Endothelial cell of umbilical vein (primary cell): ENCODE measurements at regions not wholly inside any gene's neighbourhood (a gene's known extent, or its start where the extent isn't known, plus 50 kb on each side); places are given as distances from the start of the nearest gene placed in this dataset.

Experiments
- BruUV-seq: library from RNA; stranded (reverse); fragments of 400-500 nt; replicated peaks from 2 replicates; lab custom pipeline; 2021; lab: Mats Ljungman, UMichigan
- CTCF ChIA-PET: fragments of 300-600, 350-600 bp; sonication (Branson Sonifier 250); formaldehyde crosslinking; loops from one replicate; lab custom pipeline; 2021; ENCODE audit warnings: antibody characterized with exemption, inconsistent platforms; lab: Charles Lee
- POLR2A ChIA-PET: fragments of 300-600, 350-600 bp; sonication (Branson Sonifier 250); formaldehyde crosslinking; loops from one replicate; lab custom pipeline; 2021; ENCODE audit warnings: antibody characterized with exemption, inconsistent platforms; lab: Charles Lee
- DNase-seq: peaks from one replicate; pipeline ENCODE4 v3.0.0-alpha.2; 2011; ENCODE audit warnings: low read depth, low spot score
- FAIRE-seq: peaks from 2 replicates; lab custom pipeline; 2011; peaks lifted over from hg19 to GRCh38; lab: Jason Lieb, UNC
- H2AFZ ChIP-seq: 2 replicates; pipeline ENCODE4 v1.6.0; 2012; ENCODE audit warnings: low read depth, low read length, control low read depth, inconsistent platforms
- H3K27ac ChIP-seq: 2 replicates; pipeline ENCODE4 v1.5.1; 2011; ENCODE audit warnings: low read depth, mild to moderate bottlenecking, control low read depth, low read length, moderate library complexity; ENCODE audit not compliant: insufficient read depth
- H3K27me3 ChIP-seq, 2 experiments: 2 replicates each; pipeline versions ENCODE4 v1.6.0 to v1.6.1; 2011; ENCODE audit warnings: low read length in 2 of 2, mixed read lengths in 1 of 2; ENCODE audit not compliant: control insufficient read depth in 2 of 2, insufficient read depth in 2 of 2
- H3K36me3 ChIP-seq, 2 experiments: 2 replicates in 1 of 2; 3 replicates in 1 of 2; pipeline ENCODE4 v1.5.1; 2011; ENCODE audit warnings: low read length in 2 of 2, mild to moderate bottlenecking in 1 of 2, moderate library complexity in 1 of 2; ENCODE audit not compliant: control insufficient read depth in 2 of 2, insufficient read depth in 2 of 2; ENCODE audit errors: extremely low read depth in 1 of 2
- H3K4me1 ChIP-seq: 3 replicates; pipeline ENCODE4 v1.5.1; 2011; ENCODE audit warnings: mild to moderate bottlenecking, low read length; ENCODE audit not compliant: control insufficient read depth, insufficient read depth; ENCODE audit errors: extremely low read depth
- H3K4me2 ChIP-seq: 2 replicates; pipeline ENCODE4 v1.6.1; 2011; ENCODE audit warnings: low read length, control low read depth, mixed read lengths; ENCODE audit not compliant: insufficient read depth
- H3K4me3 ChIP-seq, 3 experiments: fragments of 200-600 bp in 1 of 3; sonication (generic), shearing (Covaris generic) in 1 of 3; replicated peaks in 1 of 3; 2 replicates each; pipeline ENCODE4 v1.5.1; 2011 to 2016; ENCODE audit warnings: control low read depth in 3 of 3, low read length in 3 of 3, mild to moderate bottlenecking in 2 of 3, inconsistent platforms in 1 of 3, low read depth in 1 of 3, moderate library complexity in 1 of 3; ENCODE audit not compliant: insufficient read depth in 1 of 3
- H3K79me2 ChIP-seq: 2 replicates; pipeline ENCODE4 v1.6.0; 2012; ENCODE audit warnings: low read length, inconsistent platforms; ENCODE audit not compliant: control insufficient read depth, insufficient read depth
- H3K9ac ChIP-seq: replicated peaks from 2 replicates; pipeline ENCODE3; 2011; ENCODE audit warnings: low read length, control low read depth; ENCODE audit not compliant: insufficient read depth; ENCODE audit errors: extremely low read depth
- H3K9me1 ChIP-seq: replicated peaks from 3 replicates; pipeline ENCODE4 v1.6.0; 2011; ENCODE audit warnings: mild to moderate bottlenecking, low read length; ENCODE audit not compliant: control insufficient read depth, insufficient read depth; ENCODE audit errors: extremely low read depth
- H3K9me3 ChIP-seq: replicated peaks from 2 replicates; pipeline ENCODE4 v1.5.1; 2012; ENCODE audit warnings: low read length, inconsistent platforms; ENCODE audit not compliant: control insufficient read depth, insufficient read depth
- H4K20me1 ChIP-seq: replicated peaks from 2 replicates; pipeline ENCODE3; 2011; ENCODE audit warnings: mild to moderate bottlenecking, low read length; ENCODE audit not compliant: control insufficient read depth, insufficient read depth; ENCODE audit errors: extremely low read depth
- EZH2 ChIP-seq: IDR thresholded peaks from 2 replicates; pipeline ENCODE4 v1.6.1; 2012; ENCODE audit warnings: borderline replicate concordance, low read depth, mild to moderate bottlenecking, moderate library complexity, low read length, inconsistent platforms; ENCODE audit not compliant: severe bottlenecking
- FOS ChIP-seq: IDR thresholded peaks from 2 replicates; pipeline ENCODE4 v1.6.1; 2011; ENCODE audit warnings: mild to moderate bottlenecking, low read length, moderate library complexity, borderline replicate concordance; ENCODE audit not compliant: insufficient read depth
- GATA2 ChIP-seq: IDR thresholded peaks from 2 replicates; pipeline ENCODE4 v1.7.0; 2011; ENCODE audit warnings: low read depth, mild to moderate bottlenecking, moderate library complexity, mixed read lengths, low read length; ENCODE audit not compliant: insufficient read length, insufficient read depth
- JUN ChIP-seq: IDR thresholded peaks from 2 replicates; pipeline ENCODE4 v1.6.1; 2011; ENCODE audit warnings: borderline replicate concordance, low read depth; ENCODE audit not compliant: insufficient read length, insufficient read depth
- MYC ChIP-seq: IDR thresholded peaks from one replicate; pipeline ENCODE4 v1.6.1; 2011; ENCODE audit warnings: mild to moderate bottlenecking, low read depth, low read length
- POLR2A ChIP-seq: IDR thresholded peaks from 2 replicates; pipeline ENCODE4 v1.6.1; 2012; ENCODE audit warnings: low read depth, mild to moderate bottlenecking, control low read depth, low read length
- POLR2AphosphoS5 ChIP-seq: IDR thresholded peaks from 2 replicates; pipeline ENCODE4 v1.6.1; 2012; ENCODE audit warnings: low read depth, mild to moderate bottlenecking, control low read depth, low read length, moderate library complexity; ENCODE audit not compliant: insufficient read depth
- dilution Hi-C: fragments of 300-500 bp; cut with MboI; formaldehyde crosslinking; loops from one replicate; pipeline ENCODE4 v1.15.0; 2019; ENCODE audit warnings: low sequenced_read_pairs; ENCODE audit not compliant: extremely low pct_ligation_motif_present
- intact Hi-C: fragments of 100-400 bp; cut with micrococcal nuclease; formaldehyde crosslinking; loops from one replicate; pipeline ENCODE4 v1.10.0; 2022
- TF ChIP-seq, protein P1 (sequence below), 2 donors: IDR thresholded peaks; 1 replicate in 1 of 2; 2 replicates in 1 of 2; pipeline ENCODE4 v1.5.1; 2011; ENCODE audit warnings: low read length in 2 of 2, mild to moderate bottlenecking in 2 of 2, moderate library complexity in 2 of 2, control low read depth in 1 of 2, inconsistent platforms in 1 of 2, low read depth in 1 of 2; ENCODE audit not compliant: insufficient read depth in 1 of 2; ENCODE audit errors: extremely low read depth in 1 of 2
- TF ChIP-seq, protein P2 (sequence below): IDR thresholded peaks from 2 replicates; pipeline ENCODE4 v1.6.1; 2011; ENCODE audit not compliant: insufficient read depth, insufficient read length

- dilution Hi-C loops (no loop called here), intact Hi-C loops (no loop called here)
- Histone ChIP-seq H3K4me2 (no peak overlapping the region), H3K4me1 (no peaks in the 10 kb centered on the region), H2AFZ (no peak overlapping the region), H3K27ac (no peak overlapping the region), H4K20me1 (no peaks in the 10 kb centered on the region), H3K9me1 (no peaks in the 10 kb centered on the region), H3K9ac (no peak overlapping the region), H3K79me2 (no peaks in the 10 kb centered on the region), H3K4me3 (no peak overlapping the region), H3K9me3 (peaks cover 4% of the 10 kb centered on the region), H3K36me3 (no peaks in the 10 kb centered on the region), H3K27me3 (no peaks in the 10 kb centered on the region)
- POLR2A ChIA-PET: no interaction called here
- FAIRE-seq: no peak
- CTCF ChIA-PET: no interaction called here
- no TSS peak for BruUV-seq
- TF ChIP-seq MYC: no peak
- TF ChIP-seq, protein P1, sequence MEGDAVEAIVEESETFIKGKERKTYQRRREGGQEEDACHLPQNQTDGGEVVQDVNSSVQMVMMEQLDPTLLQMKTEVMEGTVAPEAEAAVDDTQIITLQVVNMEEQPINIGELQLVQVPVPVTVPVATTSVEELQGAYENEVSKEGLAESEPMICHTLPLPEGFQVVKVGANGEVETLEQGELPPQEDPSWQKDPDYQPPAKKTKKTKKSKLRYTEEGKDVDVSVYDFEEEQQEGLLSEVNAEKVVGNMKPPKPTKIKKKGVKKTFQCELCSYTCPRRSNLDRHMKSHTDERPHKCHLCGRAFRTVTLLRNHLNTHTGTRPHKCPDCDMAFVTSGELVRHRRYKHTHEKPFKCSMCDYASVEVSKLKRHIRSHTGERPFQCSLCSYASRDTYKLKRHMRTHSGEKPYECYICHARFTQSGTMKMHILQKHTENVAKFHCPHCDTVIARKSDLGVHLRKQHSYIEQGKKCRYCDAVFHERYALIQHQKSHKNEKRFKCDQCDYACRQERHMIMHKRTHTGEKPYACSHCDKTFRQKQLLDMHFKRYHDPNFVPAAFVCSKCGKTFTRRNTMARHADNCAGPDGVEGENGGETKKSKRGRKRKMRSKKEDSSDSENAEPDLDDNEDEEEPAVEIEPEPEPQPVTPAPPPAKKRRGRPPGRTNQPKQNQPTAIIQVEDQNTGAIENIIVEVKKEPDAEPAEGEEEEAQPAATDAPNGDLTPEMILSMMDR (IDR thresholded peaks at IDR 0.05; ENCODE audit: extremely low read depth in 1 of 2, insufficient read depth in 1 of 2, low read depth in 1 of 2, low read length in 2 of 2): no peak
- TF ChIP-seq POLR2A: no peak
- no peak for TF ChIP-seq JUN
- TF ChIP-seq FOS: no peak
- no peak for TF ChIP-seq POLR2AphosphoS5
- TF ChIP-seq, protein P2, sequence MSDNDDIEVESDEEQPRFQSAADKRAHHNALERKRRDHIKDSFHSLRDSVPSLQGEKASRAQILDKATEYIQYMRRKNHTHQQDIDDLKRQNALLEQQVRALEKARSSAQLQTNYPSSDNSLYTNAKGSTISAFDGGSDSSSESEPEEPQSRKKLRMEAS: no peak
- no peak for TF ChIP-seq EZH2
- TF ChIP-seq GATA2: no peak
- DNase-seq: no peak
These were observed 393.1 kb upstream of the DCC start for GRCh38 chr18:51946946-51947345.
